Suprapubic skin (tissue), 4 donors: ENCODE measurements at regions not wholly inside any gene's neighbourhood (a gene's known extent, or its start where the extent isn't known, plus 50 kb on each side); places are given as distances from the start of the nearest gene placed in this dataset.

Experiments
- POLR2A ChIP-seq, 2 donors: fragments of 450-650 bp; IDR thresholded peaks; one replicate each; pipeline ENCODE4 v1.6.1; 2017; ENCODE audit warnings: antibody characterized with exemption in 2 of 2, mild to moderate bottlenecking in 2 of 2, moderate library complexity in 2 of 2
- POLR2AphosphoS5 ChIP-seq, 3 donors: sonication (generic); formaldehyde crosslinking; IDR thresholded peaks; one replicate each; pipeline ENCODE4 v1.6.1; 2017; ENCODE audit warnings: antibody characterized with exemption in 3 of 3
- TF ChIP-seq, protein P1 (sequence below), 2 donors: fragments of 200-600 bp in 1 of 2; fragments of 450-650 bp in 1 of 2; sonication (generic) in 1 of 2; IDR thresholded peaks; one replicate each; pipeline ENCODE4 v1.5.1; 2016 to 2019; ENCODE audit warnings: antibody characterized with exemption in 2 of 2, mild to moderate bottlenecking in 1 of 2, moderate library complexity in 1 of 2

DNA sequence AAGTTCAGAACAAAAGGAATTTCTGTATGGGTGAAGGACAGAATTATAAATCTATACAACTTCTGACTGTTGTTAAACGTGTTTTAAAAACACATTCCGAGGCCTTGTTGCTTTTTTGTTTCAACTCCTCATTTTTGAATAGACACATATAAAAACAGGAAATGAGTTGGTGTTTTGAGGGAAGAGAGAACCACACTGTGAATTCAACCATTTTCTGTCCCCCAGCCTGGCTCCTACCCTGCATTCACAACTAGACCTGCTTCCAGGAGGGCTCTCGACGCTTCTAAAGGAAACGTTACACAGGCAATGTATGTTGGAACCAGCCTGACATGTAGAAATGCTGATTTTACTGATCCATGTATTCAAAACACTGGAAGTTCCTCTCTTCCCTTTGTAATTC, 76.5 kb downstream of the OR13A1 start:
- TF ChIP-seq, protein P1, sequence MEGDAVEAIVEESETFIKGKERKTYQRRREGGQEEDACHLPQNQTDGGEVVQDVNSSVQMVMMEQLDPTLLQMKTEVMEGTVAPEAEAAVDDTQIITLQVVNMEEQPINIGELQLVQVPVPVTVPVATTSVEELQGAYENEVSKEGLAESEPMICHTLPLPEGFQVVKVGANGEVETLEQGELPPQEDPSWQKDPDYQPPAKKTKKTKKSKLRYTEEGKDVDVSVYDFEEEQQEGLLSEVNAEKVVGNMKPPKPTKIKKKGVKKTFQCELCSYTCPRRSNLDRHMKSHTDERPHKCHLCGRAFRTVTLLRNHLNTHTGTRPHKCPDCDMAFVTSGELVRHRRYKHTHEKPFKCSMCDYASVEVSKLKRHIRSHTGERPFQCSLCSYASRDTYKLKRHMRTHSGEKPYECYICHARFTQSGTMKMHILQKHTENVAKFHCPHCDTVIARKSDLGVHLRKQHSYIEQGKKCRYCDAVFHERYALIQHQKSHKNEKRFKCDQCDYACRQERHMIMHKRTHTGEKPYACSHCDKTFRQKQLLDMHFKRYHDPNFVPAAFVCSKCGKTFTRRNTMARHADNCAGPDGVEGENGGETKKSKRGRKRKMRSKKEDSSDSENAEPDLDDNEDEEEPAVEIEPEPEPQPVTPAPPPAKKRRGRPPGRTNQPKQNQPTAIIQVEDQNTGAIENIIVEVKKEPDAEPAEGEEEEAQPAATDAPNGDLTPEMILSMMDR (IDR thresholded peaks at IDR 0.05): no peak
- TF ChIP-seq POLR2A (IDR thresholded peaks at IDR 0.05): no peak
- TF ChIP-seq POLR2AphosphoS5 (IDR thresholded peaks at IDR 0.05): no peak
